CD14-positive monocyte (primary cell): ENCODE measurements at regions not wholly inside any gene's neighbourhood (a gene's known extent, or its start where the extent isn't known, plus 50 kb on each side); places are given as distances from the start of the nearest gene placed in this dataset.

ENCODE experiments used
- DNase-seq, 3 donors: peaks; one replicate each; pipeline ENCODE4 v3.0.0-alpha.2; 2011 to 2022
- H2AFZ ChIP-seq: 2 replicates; pipeline ENCODE4 v1.6.0; 2012; ENCODE audit warnings: mild to moderate bottlenecking, low read depth, low read length, inconsistent platforms; ENCODE audit not compliant: insufficient read depth, poor library complexity, severe bottlenecking
- H3K27ac ChIP-seq, 2 donors: 1 replicate in 1 of 2; 2 replicates in 1 of 2; pipeline ENCODE4 v1.5.1; 2012 to 2013; ENCODE audit warnings: low read length in 2 of 2, control low read depth in 1 of 2, inconsistent platforms in 1 of 2, low read depth in 1 of 2, mild to moderate bottlenecking in 1 of 2
- H3K27me3 ChIP-seq, 2 donors: one replicate each; pipeline versions ENCODE4 v1.6.0 to v1.6.1; 2011 to 2013; ENCODE audit warnings: low read length in 2 of 2; ENCODE audit not compliant: control insufficient read depth in 2 of 2, insufficient read depth in 2 of 2
- H3K36me3 ChIP-seq, 2 donors: replicated peaks in 1 of 2; 1 replicate in 1 of 2; 2 replicates in 1 of 2; pipeline versions ENCODE4 v1.5.1 to v1.6.1; 2012 to 2013; ENCODE audit warnings: low read length in 2 of 2, control low read depth in 1 of 2, inconsistent platforms in 1 of 2, mild to moderate bottlenecking in 1 of 2; ENCODE audit not compliant: insufficient read depth in 2 of 2, control insufficient read depth in 1 of 2
- H3K4me1 ChIP-seq, 2 donors: 1 replicate in 1 of 2; 2 replicates in 1 of 2; pipeline versions ENCODE4 v1.5.1 to v1.6.1; 2012 to 2013; ENCODE audit warnings: low read length in 2 of 2, control low read depth in 1 of 2, inconsistent platforms in 1 of 2, mild to moderate bottlenecking in 1 of 2, moderate library complexity in 1 of 2; ENCODE audit not compliant: insufficient read depth in 2 of 2, control insufficient read depth in 1 of 2
- H3K4me2 ChIP-seq: replicated peaks from 2 replicates; pipeline ENCODE3; 2012; ENCODE audit warnings: low read length, moderate library complexity, mild to moderate bottlenecking; ENCODE audit not compliant: poor library complexity, severe bottlenecking; ENCODE audit errors: extremely low read depth
- H3K4me3 ChIP-seq, 3 experiments: fragments of 200-600 bp in 1 of 3; sonication (generic) in 1 of 3; replicated peaks in 1 of 3; 1 replicate in 2 of 3; 2 replicates in 1 of 3; pipeline ENCODE4 v1.5.1; 2011 to 2013; ENCODE audit warnings: low read length in 3 of 3, mild to moderate bottlenecking in 3 of 3, control low read depth in 2 of 3, low read depth in 2 of 3, inconsistent platforms in 1 of 3, moderate library complexity in 1 of 3
- H3K79me2 ChIP-seq: 2 replicates; pipeline ENCODE4 v1.6.0; 2012; ENCODE audit warnings: mild to moderate bottlenecking, control low read depth, inconsistent platforms, low read length, moderate library complexity; ENCODE audit not compliant: insufficient read depth
- H3K9ac ChIP-seq: 2 replicates; pipeline ENCODE4 v1.6.0; 2017; ENCODE audit warnings: low read length, mild to moderate bottlenecking; ENCODE audit not compliant: insufficient read depth, poor library complexity, severe bottlenecking
- H3K9me3 ChIP-seq, 2 donors: replicated peaks in 1 of 2; 1 replicate in 1 of 2; 2 replicates in 1 of 2; pipeline versions ENCODE4 v1.5.1 to v1.6.1; 2012 to 2013; ENCODE audit warnings: low read length in 2 of 2, control low read depth in 1 of 2; ENCODE audit not compliant: control insufficient read depth in 1 of 2, insufficient read depth in 1 of 2
- H4K20me1 ChIP-seq: 2 replicates; pipeline ENCODE4 v1.6.0; 2012; ENCODE audit warnings: mild to moderate bottlenecking, low read length, control low read depth, moderate library complexity; ENCODE audit not compliant: insufficient read depth
- H3K27ac Mint-ChIP-seq, 7 donors: one replicate each; pipeline ENCODE4 v1.8.0; 2020; ENCODE audit warnings: mild to moderate bottlenecking in 7 of 7, mixed read lengths in 7 of 7, moderate library complexity in 6 of 7, inconsistent platforms in 2 of 7
- H3K27me3 Mint-ChIP-seq, 3 donors: one replicate each; pipeline ENCODE4 v1.8.0; 2021 to 2022; ENCODE audit warnings: low read depth in 3 of 3, mild to moderate bottlenecking in 3 of 3, mixed read lengths in 3 of 3, moderate library complexity in 3 of 3, inconsistent platforms in 1 of 3
- H3K36me3 Mint-ChIP-seq, 2 donors: one replicate each; pipeline ENCODE4 v1.8.0; 2020; ENCODE audit warnings: mixed read lengths in 2 of 2, inconsistent platforms in 1 of 2, mild to moderate bottlenecking in 1 of 2
- H3K4me1 Mint-ChIP-seq: one replicate; pipeline ENCODE4 v1.8.0; 2020; ENCODE audit warnings: mild to moderate bottlenecking, mixed read lengths
- H3K4me3 Mint-ChIP-seq, 2 donors: one replicate each; pipeline ENCODE4 v1.8.0; 2020; ENCODE audit warnings: mild to moderate bottlenecking in 2 of 2, mixed read lengths in 2 of 2, moderate library complexity in 1 of 2
- H3K9me3 Mint-ChIP-seq, 7 donors: one replicate each; pipeline ENCODE4 v1.8.0; 2020 to 2022; ENCODE audit warnings: mixed read lengths in 7 of 7, mild to moderate bottlenecking in 6 of 7, moderate library complexity in 6 of 7, inconsistent platforms in 2 of 7
- CTCF ChIP-seq: fragments of 200-600 bp; IDR thresholded peaks from one replicate; pipeline ENCODE4 v1.8.0; 2022; ENCODE audit warnings: antibody characterized with exemption, mild to moderate bottlenecking
- WGBS: methylation state at CpG from one replicate; pipeline ENCODE4 v1.1.5; 2013; ENCODE audit warnings: missing lambda C conversion rate; ENCODE audit not compliant: insufficient coverage; 5-methylcytosine and 5-hydroxymethylcytosine counted together
- intact Hi-C, 2 donors: fragments of 100-400 bp; cut with micrococcal nuclease; formaldehyde crosslinking; loops; one replicate each; pipeline versions ENCODE4 v1.15.0 to v1.15.1; 2023

GRCh38 chr9:80049096-80049782, 477.5 kb downstream of the TLE4 start:
- Histone ChIP-seq H3K36me3 (no peaks in the 10 kb centered on the region), H3K9ac (no peak overlapping the region), H3K27me3 (no peaks in the 10 kb centered on the region), H3K9me3 (peaks cover 4 to 5% of the 10 kb centered on the region in 2 donors), H2AFZ (no peak overlapping the region), H4K20me1 (no peaks in the 10 kb centered on the region), H3K4me2 (no peak overlapping the region), H3K27ac (no peak overlapping the region), H3K4me1 (no peaks in the 10 kb centered on the region), H3K4me3 (no peak overlapping the region), H3K79me2 (no peaks in the 10 kb centered on the region)
- no peak for DNase-seq
- Mint-ChIP-seq H3K27me3 (no peaks in the 10 kb centered on the region), H3K36me3 (no peaks in the 10 kb centered on the region), H3K4me3 (no peak overlapping the region), H3K9me3 (peaks cover 5 to 8% (median 6%) of the 10 kb centered on the region in 7 donors), H3K27ac (no peak overlapping the region), H3K4me1 (no peaks in the 10 kb centered on the region)
- intact Hi-C loops = no loop called here
- no peak for TF ChIP-seq CTCF
- WGBS = no CpG with 5 or more reads among the region's 2 CpGs

GRCh38 chr9:80046481-80046880, 474.7 kb downstream of the TLE4 start:
- TF ChIP-seq CTCF = no peak
- H3K4me1 ChIP-seq = no peaks in the 10 kb centered on the region
- no peak overlapping the region for H3K27ac Mint-ChIP-seq
- intact Hi-C loops = no loop called here
- H3K9ac ChIP-seq = no peak overlapping the region
- H3K4me1 Mint-ChIP-seq = no peaks in the 10 kb centered on the region
- H3K79me2 ChIP-seq = no peaks in the 10 kb centered on the region
- WGBS = no CpG with 5 or more reads among the region's 2 CpGs
- no peak overlapping the region for H3K4me3 Mint-ChIP-seq
- H4K20me1 ChIP-seq = no peaks in the 10 kb centered on the region
- H2AFZ ChIP-seq = no peak overlapping the region
- peaks cover 0 to 5% (median 0%) of the 10 kb centered on the region in 7 donors for H3K9me3 Mint-ChIP-seq
- H3K9me3 ChIP-seq = no peaks in the 10 kb centered on the region
- no peak for DNase-seq
- H3K36me3 Mint-ChIP-seq = no peaks in the 10 kb centered on the region
- H3K4me3 ChIP-seq = no peak overlapping the region
- no peaks in the 10 kb centered on the region for H3K27me3 Mint-ChIP-seq
- H3K4me2 ChIP-seq = no peak overlapping the region
- H3K36me3 ChIP-seq = no peaks in the 10 kb centered on the region
- no peaks in the 10 kb centered on the region for H3K27me3 ChIP-seq
- no peak overlapping the region for H3K27ac ChIP-seq
